ENCODE measurements at regions not wholly inside any gene's neighbourhood (a gene's known extent, or its start where the extent isn't known, plus 50 kb on each side); places are given as distances from the start of the nearest gene placed in this dataset.
"Not testable (repeated sequence)": the region's sequence is repeated elsewhere in the genome, so short reads cannot be mapped to it uniquely, and the experiment has no call there.

DNA sequence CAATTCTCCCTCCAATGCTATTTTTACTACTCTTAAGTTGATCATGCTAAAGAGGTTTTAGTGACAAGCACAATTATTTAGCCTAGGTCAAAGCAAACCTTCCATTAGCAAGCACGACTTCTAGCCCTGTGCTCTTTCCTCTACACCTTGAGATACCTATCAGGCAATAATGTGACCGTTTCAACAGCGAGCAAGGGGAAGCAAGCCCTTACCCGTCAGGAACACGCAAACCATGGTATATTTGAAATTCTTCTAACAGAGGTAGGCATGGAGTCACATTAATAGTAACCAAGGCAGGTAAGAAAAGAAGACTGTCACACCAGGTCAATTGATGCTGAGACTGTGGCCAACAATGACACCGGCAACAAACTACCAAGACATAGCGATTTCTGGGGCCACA, 68.9 kb upstream of the VGLL4 start:
- DNase-seq (ENCODE audit: low spot score) = no peak

DNA sequence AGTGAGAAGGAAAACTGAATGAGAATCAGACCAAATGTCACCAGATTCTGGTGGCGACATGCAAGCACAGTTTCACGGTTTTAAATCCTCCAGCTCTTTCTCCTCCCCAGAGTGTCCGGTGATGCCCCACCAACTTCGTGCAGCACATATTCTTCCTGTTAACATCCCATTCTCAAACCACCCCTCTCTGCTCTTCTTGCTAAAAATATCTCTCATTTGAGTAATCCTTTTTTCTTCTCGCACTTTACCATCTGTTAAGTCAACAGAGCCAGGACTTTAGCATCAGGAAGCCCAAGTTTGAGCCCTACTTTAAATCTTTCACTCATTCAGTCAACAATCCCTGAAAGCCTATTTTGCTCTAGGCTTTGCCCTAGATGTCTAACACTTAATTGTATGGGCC, 68.2 kb upstream of the VGLL4 start:
- peak; percentile 48 for DNase-seq (ENCODE audit: low spot score)

GRCh38 chr3:11709782-11710181, 66.1 kb upstream of the VGLL4 start:
- DNase-seq (ENCODE audit: low spot score) = no peak

DNA sequence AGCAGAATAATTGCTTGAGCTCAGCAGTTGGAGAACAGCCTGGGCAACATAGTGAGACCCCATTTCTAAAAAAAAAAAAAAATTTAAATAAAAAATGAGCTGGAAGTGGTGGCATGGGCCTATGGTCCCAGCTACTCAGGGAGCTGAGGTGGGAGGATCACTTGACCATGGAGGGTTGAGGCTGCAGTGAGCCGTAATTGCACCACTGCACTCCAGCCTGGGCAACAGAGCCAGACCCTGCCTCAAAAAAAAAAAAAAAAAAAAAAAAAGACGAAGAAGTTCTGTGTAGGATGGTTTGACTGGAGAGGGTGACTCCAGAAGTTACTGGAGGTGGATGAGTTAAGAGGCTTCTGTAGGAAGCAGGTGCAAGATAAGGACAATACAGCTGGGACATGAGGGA, 63.4 kb upstream of the VGLL4 start:
- DNase-seq (ENCODE audit: low spot score) = not testable (repeated sequence)

DNA sequence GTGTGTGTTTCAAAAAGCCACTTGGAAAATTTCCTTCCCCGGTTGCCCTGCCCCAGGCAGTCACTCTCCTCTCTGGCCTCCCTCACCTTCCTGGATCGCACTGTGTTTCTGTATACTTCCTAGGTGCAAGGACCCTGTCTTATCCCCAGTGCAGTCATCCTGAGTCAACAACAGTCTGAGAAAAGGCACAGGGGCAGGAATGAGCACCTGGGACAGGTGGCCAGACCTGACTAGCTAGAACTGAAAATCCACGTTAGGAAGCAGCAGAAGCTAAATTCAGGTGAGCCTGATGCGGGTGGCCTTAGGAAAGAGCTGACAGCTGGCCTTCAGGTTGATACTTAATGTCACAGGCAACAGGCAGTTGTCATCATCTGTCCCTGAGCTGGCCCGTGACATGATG, 62.9 kb upstream of the VGLL4 start:
- no peak for DNase-seq (ENCODE audit: low spot score)

- DNase-seq (ENCODE audit: low spot score) = peak; percentile 52
Measured at GRCh38 chr3:11705049-11705448, 61.3 kb upstream of the VGLL4 start.

DNA sequence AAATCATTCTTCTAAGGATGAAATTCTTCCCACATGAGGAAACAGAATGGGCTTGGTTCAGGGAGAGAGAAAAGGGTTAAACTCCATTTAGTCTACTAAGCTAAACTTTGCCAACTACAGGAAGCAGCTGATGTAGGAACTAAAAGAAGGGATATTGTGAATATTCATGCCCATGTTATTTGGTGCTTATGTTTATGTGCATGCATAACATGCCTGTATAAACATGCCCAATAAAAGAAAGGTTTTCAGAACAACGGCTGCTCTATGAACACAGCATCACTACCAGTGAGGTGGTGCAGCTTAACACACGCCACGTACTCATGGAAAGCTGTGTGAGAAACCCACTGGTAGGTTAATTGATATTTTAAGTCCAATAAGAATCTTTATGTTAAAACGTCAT, 59.4 kb upstream of the VGLL4 start:
- no peak for DNase-seq (ENCODE audit: low spot score)

DNA sequence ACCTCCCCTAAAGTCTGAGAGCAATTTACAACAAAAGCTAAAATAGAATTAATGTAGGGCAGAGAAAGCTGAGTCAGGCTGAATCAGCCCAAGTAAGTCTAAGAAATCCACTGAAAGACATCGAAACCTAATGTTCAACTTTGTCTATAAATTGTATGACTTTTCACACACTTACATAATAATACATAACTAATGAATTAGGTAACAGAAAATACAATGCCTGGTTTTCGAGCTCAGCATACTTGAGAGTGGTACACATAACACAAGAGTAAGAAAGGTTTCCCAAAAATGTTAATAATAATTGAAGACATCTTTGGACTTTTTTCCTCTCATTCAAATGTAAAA, 55.3 kb upstream of the VGLL4 start:
- DNase-seq (ENCODE audit: low spot score) = peak; percentile 65

DNA sequence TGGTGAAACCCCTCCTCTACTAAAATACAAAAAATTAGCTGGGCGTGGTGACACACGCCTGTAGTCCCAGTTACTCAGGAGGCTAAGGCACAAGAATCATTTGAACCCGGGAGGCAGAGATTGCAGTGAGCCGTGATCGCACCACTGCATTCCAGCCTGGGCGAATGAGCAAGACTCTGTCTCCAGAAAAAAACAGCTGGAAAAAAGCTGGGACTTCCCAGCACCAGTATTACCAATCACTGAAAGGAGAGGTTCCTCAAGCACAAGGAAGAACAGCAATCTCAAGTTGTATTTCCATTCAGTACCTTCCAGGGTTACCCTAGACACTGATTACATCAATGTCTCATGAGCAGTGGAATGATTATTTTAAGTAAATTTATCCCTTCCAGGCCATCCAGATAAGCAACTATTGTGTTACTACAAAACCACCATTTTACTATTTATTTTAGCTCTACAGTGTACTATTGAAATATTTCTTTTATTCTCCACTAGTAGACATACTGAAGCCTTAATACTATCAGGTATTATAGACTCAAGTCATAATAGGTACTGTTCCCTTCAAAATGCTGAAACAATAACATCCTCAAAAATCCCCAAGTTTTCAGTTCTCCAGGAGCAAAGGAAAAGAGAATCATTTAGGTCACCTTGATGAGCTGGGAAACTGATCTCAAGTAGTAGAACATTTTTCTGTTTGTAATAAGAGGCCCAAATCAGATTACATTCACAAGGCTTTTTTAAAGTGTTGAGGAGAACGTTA, 54.8 kb upstream of the VGLL4 start:
- no peak for DNase-seq (ENCODE audit: low spot score)

- no peak for DNase-seq (ENCODE audit: low spot score)
Measured at GRCh38 chr3:11697701-11698100, 54.0 kb upstream of the VGLL4 start.

DNA sequence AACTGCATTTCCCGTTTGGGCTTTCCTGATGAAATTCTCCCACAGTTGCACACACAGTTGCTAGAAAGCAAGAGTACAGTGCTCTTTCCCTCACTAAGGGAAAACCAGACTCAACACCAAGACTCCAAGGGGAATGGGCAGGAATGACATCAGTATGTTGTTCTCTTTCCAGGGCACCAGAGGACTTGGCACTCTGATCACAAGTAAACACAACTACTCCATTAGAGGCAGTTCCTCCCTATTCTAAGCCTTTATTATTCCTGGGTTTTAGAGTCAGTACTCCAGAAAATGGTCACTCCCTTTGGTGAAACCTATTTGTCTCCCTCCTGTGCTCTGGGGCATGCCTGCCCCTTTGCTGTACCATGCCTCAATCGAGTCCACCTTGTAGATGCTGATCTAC, 52.3 kb upstream of the VGLL4 start:
- no peak for DNase-seq (ENCODE audit: low spot score)
